Prostate gland (tissue), 2 donors: ENCODE measurements at regions not wholly inside any gene's neighbourhood (a gene's known extent, or its start where the extent isn't known, plus 50 kb on each side); places are given as distances from the start of the nearest gene placed in this dataset.

Experiments used
- POLR2A ChIP-seq: fragments of 450-650 bp; IDR thresholded peaks from one replicate; pipeline ENCODE4 v1.6.1; 2016; ENCODE audit warnings: antibody characterized with exemption, mild to moderate bottlenecking
- POLR2AphosphoS5 ChIP-seq: sonication (generic); formaldehyde crosslinking; IDR thresholded peaks from one replicate; pipeline ENCODE4 v1.6.1; 2017; ENCODE audit warnings: antibody characterized with exemption
- TF ChIP-seq, protein P1 (sequence below), 4 experiments: fragments of 200-600 bp in 2 of 4; fragments of 450-650 bp in 2 of 4; sonication (generic) in 2 of 4; IDR thresholded peaks; 1 replicate in 3 of 4; 2 replicates in 1 of 4; pipeline ENCODE4 v1.5.1; 2016 to 2019; ENCODE audit warnings: antibody characterized with exemption in 4 of 4, mild to moderate bottlenecking in 2 of 4, moderate library complexity in 2 of 4

- TF ChIP-seq POLR2AphosphoS5 = no peak
- no peak for TF ChIP-seq POLR2A
- TF ChIP-seq, protein P1, sequence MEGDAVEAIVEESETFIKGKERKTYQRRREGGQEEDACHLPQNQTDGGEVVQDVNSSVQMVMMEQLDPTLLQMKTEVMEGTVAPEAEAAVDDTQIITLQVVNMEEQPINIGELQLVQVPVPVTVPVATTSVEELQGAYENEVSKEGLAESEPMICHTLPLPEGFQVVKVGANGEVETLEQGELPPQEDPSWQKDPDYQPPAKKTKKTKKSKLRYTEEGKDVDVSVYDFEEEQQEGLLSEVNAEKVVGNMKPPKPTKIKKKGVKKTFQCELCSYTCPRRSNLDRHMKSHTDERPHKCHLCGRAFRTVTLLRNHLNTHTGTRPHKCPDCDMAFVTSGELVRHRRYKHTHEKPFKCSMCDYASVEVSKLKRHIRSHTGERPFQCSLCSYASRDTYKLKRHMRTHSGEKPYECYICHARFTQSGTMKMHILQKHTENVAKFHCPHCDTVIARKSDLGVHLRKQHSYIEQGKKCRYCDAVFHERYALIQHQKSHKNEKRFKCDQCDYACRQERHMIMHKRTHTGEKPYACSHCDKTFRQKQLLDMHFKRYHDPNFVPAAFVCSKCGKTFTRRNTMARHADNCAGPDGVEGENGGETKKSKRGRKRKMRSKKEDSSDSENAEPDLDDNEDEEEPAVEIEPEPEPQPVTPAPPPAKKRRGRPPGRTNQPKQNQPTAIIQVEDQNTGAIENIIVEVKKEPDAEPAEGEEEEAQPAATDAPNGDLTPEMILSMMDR (IDR thresholded peaks at IDR 0.05) = no peak
Measured at GRCh38 chr13:107324416-107325204, 756.7 kb upstream of the ARGLU1 start.
